ENCODE measurements at regions not wholly inside any gene's neighbourhood (a gene's known extent, or its start where the extent isn't known, plus 50 kb on each side); places are given as distances from the start of the nearest gene placed in this dataset.

DNA sequence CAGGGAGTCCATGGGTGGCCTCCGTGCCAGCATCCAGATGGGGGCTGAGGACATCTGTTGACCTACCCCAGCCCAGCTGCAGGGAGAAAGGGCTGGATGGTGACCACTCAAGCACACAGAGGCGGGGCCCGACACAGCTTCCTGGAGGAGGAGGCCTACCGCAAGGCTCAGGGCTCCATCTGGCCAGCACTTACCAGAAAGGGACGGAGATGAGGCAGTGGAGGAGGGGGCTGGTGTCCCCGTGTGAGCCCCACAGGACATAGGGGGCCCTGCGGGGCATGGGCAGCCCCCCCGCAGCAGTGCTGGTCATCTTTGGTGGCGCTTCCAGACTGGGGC, 147.5 kb upstream of the CIBAR2 start:
- no peak overlapping the region for H3K4me3 ChIP-seq (ENCODE audit: low read depth, low read length)
- TF ChIP-seq, protein P1, sequence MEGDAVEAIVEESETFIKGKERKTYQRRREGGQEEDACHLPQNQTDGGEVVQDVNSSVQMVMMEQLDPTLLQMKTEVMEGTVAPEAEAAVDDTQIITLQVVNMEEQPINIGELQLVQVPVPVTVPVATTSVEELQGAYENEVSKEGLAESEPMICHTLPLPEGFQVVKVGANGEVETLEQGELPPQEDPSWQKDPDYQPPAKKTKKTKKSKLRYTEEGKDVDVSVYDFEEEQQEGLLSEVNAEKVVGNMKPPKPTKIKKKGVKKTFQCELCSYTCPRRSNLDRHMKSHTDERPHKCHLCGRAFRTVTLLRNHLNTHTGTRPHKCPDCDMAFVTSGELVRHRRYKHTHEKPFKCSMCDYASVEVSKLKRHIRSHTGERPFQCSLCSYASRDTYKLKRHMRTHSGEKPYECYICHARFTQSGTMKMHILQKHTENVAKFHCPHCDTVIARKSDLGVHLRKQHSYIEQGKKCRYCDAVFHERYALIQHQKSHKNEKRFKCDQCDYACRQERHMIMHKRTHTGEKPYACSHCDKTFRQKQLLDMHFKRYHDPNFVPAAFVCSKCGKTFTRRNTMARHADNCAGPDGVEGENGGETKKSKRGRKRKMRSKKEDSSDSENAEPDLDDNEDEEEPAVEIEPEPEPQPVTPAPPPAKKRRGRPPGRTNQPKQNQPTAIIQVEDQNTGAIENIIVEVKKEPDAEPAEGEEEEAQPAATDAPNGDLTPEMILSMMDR (IDR thresholded peaks at IDR 0.05; ENCODE audit: low read depth, low read length, missing control alignments): no peak
- in situ Hi-C loops (cut with HindIII; ENCODE audit: low sequenced_read_pairs): loop anchor here (5.0 kb wide), 1 partner anchor 73 kb away; no protein-coding TSS in a partner anchor
- DNase-seq (ENCODE audit: low read depth): no peak

DNA sequence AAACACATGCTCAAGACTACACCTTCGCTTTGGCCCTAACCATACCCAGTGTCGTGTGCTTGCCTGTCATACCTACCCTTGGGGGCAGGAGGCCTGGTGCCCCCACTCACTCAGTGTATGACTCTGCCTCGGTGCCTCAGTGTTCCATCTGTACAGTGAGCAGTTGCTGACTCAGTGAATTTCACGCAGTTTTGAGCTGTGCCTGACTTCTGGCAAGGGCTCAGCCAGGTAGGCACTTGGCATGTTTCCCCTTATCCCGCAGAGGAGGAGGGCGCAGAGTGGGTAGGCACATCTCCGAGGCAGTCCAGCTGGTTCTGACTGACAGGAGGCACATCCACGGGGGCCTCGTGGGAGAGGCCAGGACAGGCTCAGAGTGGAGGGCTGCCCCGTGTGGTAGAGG, 148.9 kb upstream of the CIBAR2 start:
- TF ChIP-seq, protein P1 (IDR thresholded peaks at IDR 0.05; ENCODE audit: low read depth, low read length, missing control alignments): no peak
- in situ Hi-C loops (cut with HindIII; ENCODE audit: low sequenced_read_pairs): loop anchor here (5.0 kb wide), 1 partner anchor 71 kb away; no protein-coding TSS in a partner anchor
- H3K4me3 ChIP-seq (ENCODE audit: low read depth, low read length): no peak overlapping the region
- DNase-seq (ENCODE audit: low read depth): no peak

DNA sequence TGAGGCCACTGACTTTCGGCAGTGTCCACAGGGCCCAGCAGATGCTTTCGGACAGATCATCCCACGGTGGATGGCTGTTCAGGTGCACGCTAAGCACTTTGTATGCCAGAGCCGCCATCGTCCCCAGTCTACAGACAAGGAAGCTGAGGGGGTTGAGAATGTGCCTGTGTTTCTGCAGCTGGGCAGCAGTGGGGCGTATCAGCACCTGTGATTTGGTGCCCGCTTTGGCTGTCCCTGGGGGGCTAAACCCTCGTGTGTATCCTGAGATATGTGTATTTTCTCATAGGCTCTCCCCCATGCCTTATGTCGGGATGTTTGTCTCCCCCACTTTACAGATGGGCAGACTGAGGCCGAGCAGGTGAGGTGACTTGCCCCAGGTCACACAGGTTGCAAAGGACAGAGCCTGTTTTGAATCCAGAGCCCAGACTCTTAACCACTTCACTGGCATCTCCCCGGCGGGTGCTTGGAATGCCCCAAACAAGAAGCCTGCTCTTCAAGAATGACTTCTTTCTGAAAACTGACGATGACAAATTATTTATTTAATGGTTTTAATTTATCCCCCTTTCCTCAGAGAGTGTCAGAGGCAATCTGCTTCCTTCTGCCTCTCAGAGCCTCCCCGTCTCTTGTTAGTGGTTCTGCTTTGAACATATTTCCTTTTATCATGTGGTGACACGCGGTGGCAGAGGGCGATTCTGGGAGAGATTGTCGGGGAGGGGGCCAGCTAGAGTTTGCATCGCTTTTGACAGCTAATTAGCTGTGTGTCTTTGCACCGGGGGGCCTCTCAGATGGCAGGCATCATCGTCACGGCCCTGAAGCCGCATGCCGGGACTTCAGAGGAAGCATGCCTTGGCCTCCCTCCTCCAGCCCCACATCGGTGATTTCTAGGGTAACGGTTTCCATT, 149.6 kb upstream of the CIBAR2 start:
- no peak overlapping the region for H3K4me3 ChIP-seq (ENCODE audit: low read depth, low read length)
- no peak for DNase-seq (ENCODE audit: low read depth)
- in situ Hi-C loops (cut with HindIII; ENCODE audit: low sequenced_read_pairs): loop anchor here (5.0 kb wide), 1 partner anchor 70 kb away; no protein-coding TSS in a partner anchor
- TF ChIP-seq, protein P1 (IDR thresholded peaks at IDR 0.05; ENCODE audit: low read depth, low read length, missing control alignments): no peak

DNA sequence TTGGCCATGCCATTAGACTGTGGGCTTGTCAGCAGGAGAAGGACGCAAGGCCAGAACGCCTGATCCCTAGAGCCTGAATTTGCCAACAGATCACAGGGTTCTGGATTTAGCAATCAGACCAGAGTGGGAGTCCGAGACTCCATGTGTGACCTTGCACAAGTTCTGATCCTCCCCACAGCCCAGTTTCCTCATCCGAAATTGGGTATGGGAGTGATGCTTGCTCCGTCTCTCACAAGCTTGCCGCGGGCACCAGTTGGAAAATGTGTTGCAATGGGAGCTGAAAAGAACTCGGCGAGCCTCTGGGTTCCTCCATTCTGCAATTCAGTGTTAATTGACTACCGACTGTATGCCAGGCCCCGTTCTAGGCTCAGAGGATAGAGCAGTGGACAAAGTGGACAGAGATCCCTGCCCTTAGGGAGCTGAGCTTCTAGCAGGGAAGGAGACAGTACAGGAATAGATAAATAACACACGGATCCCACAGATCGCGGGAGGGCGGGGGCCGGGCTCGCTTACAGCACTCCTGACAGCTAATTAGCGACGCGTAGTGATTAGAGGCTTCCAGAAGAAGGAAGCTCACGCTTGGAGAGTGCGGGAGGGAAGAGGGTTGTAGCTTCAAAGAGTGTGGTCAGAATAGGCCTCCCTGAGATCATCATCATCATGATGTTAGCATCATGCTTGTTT, 150.4 kb upstream of the CIBAR2 start:
- in situ Hi-C loops (cut with HindIII; ENCODE audit: low sequenced_read_pairs): loop anchor here (5.0 kb wide), 1 partner anchor 70 kb away; no protein-coding TSS in a partner anchor
- TF ChIP-seq, protein P1 (IDR thresholded peaks at IDR 0.05; ENCODE audit: low read depth, low read length, missing control alignments): no peak
- DNase-seq (ENCODE audit: low read depth): no peak
- H3K4me3 ChIP-seq (ENCODE audit: low read depth, low read length): no peak overlapping the region

DNA sequence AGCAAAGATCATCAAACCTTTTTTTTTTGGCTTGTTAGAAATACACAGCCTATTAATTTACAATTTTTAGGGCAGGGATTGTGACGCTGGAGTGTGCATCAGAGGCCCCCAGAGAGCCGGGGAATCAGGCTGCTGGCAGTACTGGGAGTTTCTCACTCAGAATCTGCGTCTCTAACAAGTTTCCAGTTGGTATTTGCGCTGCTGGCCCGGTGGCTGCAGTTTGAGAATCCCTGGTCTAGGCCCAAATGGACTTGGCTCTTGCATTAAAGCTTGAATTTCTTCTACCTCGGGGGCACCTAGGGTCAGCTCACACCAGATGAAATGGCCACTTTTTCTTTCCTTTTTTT, 150.9 kb upstream of the CIBAR2 start:
- DNase-seq (ENCODE audit: low read depth): no peak
- TF ChIP-seq, protein P1 (IDR thresholded peaks at IDR 0.05; ENCODE audit: low read depth, low read length, missing control alignments): no peak
- in situ Hi-C loops (cut with HindIII; ENCODE audit: low sequenced_read_pairs): loop anchor here (5.0 kb wide), 1 partner anchor 69 kb away; no protein-coding TSS in a partner anchor
- H3K4me3 ChIP-seq (ENCODE audit: low read depth, low read length): no peak overlapping the region

DNA sequence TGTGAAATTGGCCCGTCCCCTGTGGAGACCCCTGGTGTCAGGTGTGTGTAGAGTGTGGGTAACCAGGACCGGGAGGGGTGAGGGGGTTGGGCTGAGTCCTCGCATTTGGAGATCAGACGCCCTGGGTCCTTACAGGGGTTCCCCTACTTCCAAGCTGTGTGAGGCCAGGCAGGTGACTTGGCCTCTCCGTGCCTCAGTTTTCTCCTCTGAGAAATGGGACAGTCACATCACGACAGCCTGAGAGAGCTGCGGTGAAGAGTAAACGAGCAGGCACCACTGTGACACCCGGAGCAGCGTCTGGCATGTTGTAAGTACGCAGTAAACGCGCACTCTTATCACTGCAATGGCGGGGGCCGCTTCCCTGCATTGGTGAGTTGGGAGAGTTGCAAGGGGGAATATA, 152.5 kb upstream of the CIBAR2 start:
- no peak overlapping the region for H3K4me3 ChIP-seq (ENCODE audit: low read depth, low read length)
- TF ChIP-seq, protein P1 (IDR thresholded peaks at IDR 0.05; ENCODE audit: low read depth, low read length, missing control alignments): no peak
- in situ Hi-C loops (cut with HindIII; ENCODE audit: low sequenced_read_pairs): loop anchor here (5.0 kb wide), 1 partner anchor 68 kb away; no protein-coding TSS in a partner anchor
- DNase-seq (ENCODE audit: low read depth): no peak
